H9 (cell line): ENCODE measurements at regions not wholly inside any gene's neighbourhood (a gene's known extent, or its start where the extent isn't known, plus 50 kb on each side); places are given as distances from the start of the nearest gene placed in this dataset.

ENCODE experiments used
- DNase-seq: peaks from one replicate; pipeline ENCODE4 v3.0.0-alpha.2; 2017
- H2AFZ ChIP-seq: one replicate; pipeline ENCODE4 v1.6.1; 2013; ENCODE audit warnings: mild to moderate bottlenecking, low read length, control low read depth, moderate library complexity
- H2AK5ac ChIP-seq: 2 replicates; pipeline ENCODE4 v1.6.1; 2013; ENCODE audit warnings: low read length, control low read depth, mixed read lengths; ENCODE audit not compliant: insufficient read length
- H2BK120ac ChIP-seq: one replicate; pipeline ENCODE4 v1.6.1; 2013; ENCODE audit warnings: low read depth, mild to moderate bottlenecking, low read length, control low read depth, inconsistent platforms; ENCODE audit not compliant: poor library complexity, severe bottlenecking
- H2BK12ac ChIP-seq: 2 replicates; pipeline ENCODE4 v1.6.1; 2013; ENCODE audit warnings: low read length, control low read depth, mixed read lengths, low read depth; ENCODE audit not compliant: insufficient read length
- H2BK15ac ChIP-seq: 2 replicates; pipeline ENCODE4 v1.6.1; 2013; ENCODE audit warnings: low read depth, low read length, control low read depth
- H2BK20ac ChIP-seq: one replicate; pipeline ENCODE4 v1.6.1; 2013; ENCODE audit warnings: low read depth, mild to moderate bottlenecking, low read length, control low read depth, inconsistent platforms; ENCODE audit not compliant: poor library complexity, severe bottlenecking
- H2BK5ac ChIP-seq: 2 replicates; pipeline ENCODE4 v1.6.1; 2013; ENCODE audit warnings: low read length, control low read depth, mixed read lengths; ENCODE audit not compliant: insufficient read length
- H3K14ac ChIP-seq: 2 replicates; pipeline ENCODE4 v1.6.1; 2013; ENCODE audit warnings: low read length, control low read depth; ENCODE audit not compliant: insufficient read depth
- H3K18ac ChIP-seq: 2 replicates; pipeline ENCODE4 v1.6.1; 2013; ENCODE audit warnings: low read depth, mild to moderate bottlenecking, mixed read lengths, low read length, control low read depth; ENCODE audit not compliant: insufficient read length
- H3K23ac ChIP-seq: 2 replicates; pipeline ENCODE4 v1.6.1; 2013; ENCODE audit warnings: low read length, control low read depth, mixed read lengths, low read depth; ENCODE audit not compliant: insufficient read length
- H3K23me2 ChIP-seq: 2 replicates; pipeline ENCODE4 v1.6.1; 2013; ENCODE audit warnings: low read depth, mild to moderate bottlenecking, mixed read lengths, low read length, control low read depth; ENCODE audit not compliant: insufficient read length, poor library complexity, severe bottlenecking
- H3K27ac ChIP-seq: 2 replicates; pipeline ENCODE4 v1.5.1; 2013; ENCODE audit warnings: low read length, control low read depth, mixed read lengths, low read depth; ENCODE audit not compliant: insufficient read length
- H3K27me3 ChIP-seq: 2 replicates; pipeline ENCODE4 v1.6.1; 2013; ENCODE audit warnings: low read length, control low read depth, inconsistent platforms; ENCODE audit not compliant: insufficient read depth
- H3K4ac ChIP-seq: 2 replicates; pipeline ENCODE4 v1.6.1; 2013; ENCODE audit warnings: low read depth, mild to moderate bottlenecking, control low read depth, inconsistent platforms, low read length, moderate library complexity
- H3K4me1 ChIP-seq: 2 replicates; pipeline ENCODE4 v1.6.1; 2013; ENCODE audit warnings: low read length, control low read depth, inconsistent platforms; ENCODE audit not compliant: insufficient read depth
- H3K4me2 ChIP-seq: 2 replicates; pipeline ENCODE4 v1.6.1; 2013; ENCODE audit warnings: low read length, control low read depth, mixed read lengths; ENCODE audit not compliant: insufficient read length, insufficient read depth
- H3K56ac ChIP-seq: 2 replicates; pipeline ENCODE4 v1.6.1; 2013; ENCODE audit warnings: low read depth, mild to moderate bottlenecking, mixed read lengths, low read length, control low read depth; ENCODE audit not compliant: insufficient read length
- H3K79me1 ChIP-seq: 2 replicates; pipeline ENCODE4 v1.6.1; 2013; ENCODE audit warnings: low read depth, mild to moderate bottlenecking, moderate library complexity, low read length, control low read depth, inconsistent platforms; ENCODE audit not compliant: insufficient read depth, poor library complexity, severe bottlenecking
- H3K79me2 ChIP-seq: 2 replicates; pipeline ENCODE4 v1.6.1; 2013; ENCODE audit warnings: low read length, control low read depth, inconsistent platforms; ENCODE audit not compliant: insufficient read depth
- H3K9ac ChIP-seq: 2 replicates; pipeline ENCODE4 v1.6.1; 2013; ENCODE audit warnings: low read length, control low read depth, mixed read lengths; ENCODE audit not compliant: insufficient read length; ENCODE audit errors: extremely low read depth
- H3K9me3 ChIP-seq: one replicate; pipeline ENCODE4 v1.6.1; 2013; ENCODE audit warnings: low read depth, low read length, inconsistent platforms; ENCODE audit not compliant: control insufficient read depth
- H3T11ph ChIP-seq: one replicate; pipeline ENCODE4 v1.6.1; 2013; ENCODE audit warnings: mild to moderate bottlenecking, low read length, control low read depth, inconsistent platforms
- H4K20me1 ChIP-seq: one replicate; pipeline ENCODE4 v1.6.1; 2013; ENCODE audit not compliant: control insufficient read depth, insufficient read length, insufficient read depth
- H4K5ac ChIP-seq: 2 replicates; pipeline ENCODE4 v1.6.1; 2013; ENCODE audit warnings: low read depth, mild to moderate bottlenecking, mixed read lengths, low read length, control low read depth; ENCODE audit not compliant: insufficient read length
- H4K8ac ChIP-seq: replicated peaks from 2 replicates; pipeline ENCODE4 v1.6.1; 2013; ENCODE audit warnings: low read length, control low read depth, mixed read lengths, low read depth; ENCODE audit not compliant: insufficient read length
- H4K91ac ChIP-seq: 2 replicates; pipeline ENCODE4 v1.6.1; 2013; ENCODE audit warnings: low read depth, mild to moderate bottlenecking, moderate library complexity, mixed read lengths, low read length, control low read depth; ENCODE audit not compliant: insufficient read length
- H3K27ac Mint-ChIP-seq, 3 experiments: 2 replicates in 2 of 3; 3 replicates in 1 of 3; pipeline ENCODE4 v1.8.0; 2020 to 2021; ENCODE audit warnings: mixed read lengths in 3 of 3, mild to moderate bottlenecking in 1 of 3, moderate library complexity in 1 of 3
- H3K27me3 Mint-ChIP-seq: 2 replicates; pipeline ENCODE4 v1.8.0; 2021; ENCODE audit warnings: low read depth, mild to moderate bottlenecking, moderate library complexity, mixed read lengths
- H3K36me3 Mint-ChIP-seq, 3 experiments: 2 replicates in 2 of 3; 3 replicates in 1 of 3; pipeline ENCODE4 v1.8.0; 2020 to 2021; ENCODE audit warnings: low read depth in 3 of 3, mixed read lengths in 3 of 3; ENCODE audit not compliant: insufficient read depth in 1 of 3
- H3K4me1 Mint-ChIP-seq, 2 experiments: 2 replicates each; pipeline ENCODE4 v1.8.0; 2020; ENCODE audit warnings: mixed read lengths in 2 of 2
- H3K4me3 Mint-ChIP-seq, 2 experiments: 2 replicates in 1 of 2; 3 replicates in 1 of 2; pipeline ENCODE4 v1.8.0; 2020 to 2021; ENCODE audit warnings: mild to moderate bottlenecking in 2 of 2, mixed read lengths in 2 of 2, moderate library complexity in 1 of 2
- H3K9me3 Mint-ChIP-seq, 2 experiments: 2 replicates in 1 of 2; 3 replicates in 1 of 2; pipeline ENCODE4 v1.8.0; 2020; ENCODE audit warnings: mild to moderate bottlenecking in 2 of 2, mixed read lengths in 2 of 2, moderate library complexity in 1 of 2
- WGBS: extraction: QIAGEN DNeasy Blood & Tissue Kit; methylation state at CpG from one replicate; pipeline ENCODE4 v1.1.7; 2013; ENCODE audit warnings: missing lambda C conversion rate, low lambda C conversion rate, mixed read lengths; ENCODE audit not compliant: insufficient read length; ENCODE audit errors: extremely low coverage; 5-methylcytosine and 5-hydroxymethylcytosine counted together
- TF ChIP-seq, protein P1 (sequence below): fragments of 200-600 bp; sonication (generic); conservative IDR thresholded peaks from 3 replicates; pipeline ENCODE4 v1.8.0; 2021; ENCODE audit warnings: antibody characterized with exemption, mild to moderate bottlenecking

DNA sequence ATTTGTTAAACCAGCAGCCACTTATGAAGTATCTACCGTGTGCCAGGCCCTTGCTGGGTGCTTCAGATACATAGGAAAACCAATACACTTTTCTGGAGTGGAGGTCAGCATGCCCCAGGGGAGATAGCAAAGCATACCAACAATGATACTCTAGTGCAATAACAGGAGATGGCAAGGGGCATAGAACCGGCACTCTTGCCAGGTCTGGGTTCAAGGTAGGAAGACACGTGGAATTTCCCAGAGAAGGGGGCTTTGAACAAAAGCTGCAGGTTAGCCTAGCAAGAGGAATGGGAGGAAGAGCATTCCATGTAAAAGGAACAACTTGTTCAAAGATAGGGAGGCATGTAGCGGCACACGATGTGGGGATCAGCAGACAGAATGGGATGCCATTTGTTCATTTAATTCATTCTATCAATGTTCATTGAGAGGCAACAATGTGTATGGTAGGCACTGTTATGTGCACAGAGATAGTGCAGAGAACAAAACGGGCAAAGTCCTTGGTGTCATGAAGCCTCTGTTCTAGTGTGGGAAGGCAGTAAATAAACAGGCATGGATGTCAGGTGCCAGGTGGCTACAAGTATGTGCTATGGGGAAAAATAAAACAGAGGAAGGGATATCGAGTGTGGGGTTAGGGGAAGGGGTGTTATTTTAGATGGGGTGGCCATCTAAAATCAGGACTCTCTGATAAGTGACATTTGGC is 162.6 kb upstream of the E2F8 start:
- H4K8ac ChIP-seq, result no peak overlapping the region
- no peaks in the 10 kb centered on the region for H3K9me3 Mint-ChIP-seq
- H2BK20ac ChIP-seq, result no peak overlapping the region
- H3K14ac ChIP-seq, result no peak overlapping the region
- TF ChIP-seq, protein P1, sequence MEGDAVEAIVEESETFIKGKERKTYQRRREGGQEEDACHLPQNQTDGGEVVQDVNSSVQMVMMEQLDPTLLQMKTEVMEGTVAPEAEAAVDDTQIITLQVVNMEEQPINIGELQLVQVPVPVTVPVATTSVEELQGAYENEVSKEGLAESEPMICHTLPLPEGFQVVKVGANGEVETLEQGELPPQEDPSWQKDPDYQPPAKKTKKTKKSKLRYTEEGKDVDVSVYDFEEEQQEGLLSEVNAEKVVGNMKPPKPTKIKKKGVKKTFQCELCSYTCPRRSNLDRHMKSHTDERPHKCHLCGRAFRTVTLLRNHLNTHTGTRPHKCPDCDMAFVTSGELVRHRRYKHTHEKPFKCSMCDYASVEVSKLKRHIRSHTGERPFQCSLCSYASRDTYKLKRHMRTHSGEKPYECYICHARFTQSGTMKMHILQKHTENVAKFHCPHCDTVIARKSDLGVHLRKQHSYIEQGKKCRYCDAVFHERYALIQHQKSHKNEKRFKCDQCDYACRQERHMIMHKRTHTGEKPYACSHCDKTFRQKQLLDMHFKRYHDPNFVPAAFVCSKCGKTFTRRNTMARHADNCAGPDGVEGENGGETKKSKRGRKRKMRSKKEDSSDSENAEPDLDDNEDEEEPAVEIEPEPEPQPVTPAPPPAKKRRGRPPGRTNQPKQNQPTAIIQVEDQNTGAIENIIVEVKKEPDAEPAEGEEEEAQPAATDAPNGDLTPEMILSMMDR, result no peak
- no peak overlapping the region for H3K56ac ChIP-seq
- H3K23ac ChIP-seq, result no peak overlapping the region
- no peak overlapping the region for H3K4me3 Mint-ChIP-seq
- H2BK15ac ChIP-seq, result no peak overlapping the region
- H3K23me2 ChIP-seq, result no peaks in the 10 kb centered on the region
- H3K27me3 ChIP-seq, result no peaks in the 10 kb centered on the region
- no peak overlapping the region for H3K9ac ChIP-seq
- peaks cover 2 to 11% of the 10 kb centered on the region in 2 experiments; a peak in 1 of 4 replicates for H3K4me1 Mint-ChIP-seq
- no peak overlapping the region for H3K27ac ChIP-seq
- H2BK120ac ChIP-seq, result no peak overlapping the region
- H2AK5ac ChIP-seq, result no peak overlapping the region
- H3T11ph ChIP-seq, result no peak overlapping the region
- no peak overlapping the region for H4K5ac ChIP-seq
- H3K79me1 ChIP-seq, result no peaks in the 10 kb centered on the region
- H3K4ac ChIP-seq, result no peak overlapping the region
- no peaks in the 10 kb centered on the region for H4K20me1 ChIP-seq
- no peak overlapping the region for H2BK12ac ChIP-seq
- H3K79me2 ChIP-seq, result no peaks in the 10 kb centered on the region
- DNase-seq, result no peak
- H3K4me2 ChIP-seq, result no peak overlapping the region
- WGBS, result no CpG with 5 or more reads among the region's 7 CpGs
- H4K91ac ChIP-seq, result no peak overlapping the region
- H2AFZ ChIP-seq, result no peak overlapping the region
- H3K36me3 Mint-ChIP-seq, result no peaks in the 10 kb centered on the region
- no peaks in the 10 kb centered on the region for H3K9me3 ChIP-seq
- no peak overlapping the region for H3K18ac ChIP-seq
- no peak overlapping the region for H3K27ac Mint-ChIP-seq
- H3K4me1 ChIP-seq, result no peaks in the 10 kb centered on the region
- peaks cover 2% of the 10 kb centered on the region for H3K27me3 Mint-ChIP-seq
- H2BK5ac ChIP-seq, result no peak overlapping the region
